ENCODE measurements at regions not wholly inside any gene's neighbourhood (a gene's known extent, or its start where the extent isn't known, plus 50 kb on each side); places are given as distances from the start of the nearest gene placed in this dataset.

DNA sequence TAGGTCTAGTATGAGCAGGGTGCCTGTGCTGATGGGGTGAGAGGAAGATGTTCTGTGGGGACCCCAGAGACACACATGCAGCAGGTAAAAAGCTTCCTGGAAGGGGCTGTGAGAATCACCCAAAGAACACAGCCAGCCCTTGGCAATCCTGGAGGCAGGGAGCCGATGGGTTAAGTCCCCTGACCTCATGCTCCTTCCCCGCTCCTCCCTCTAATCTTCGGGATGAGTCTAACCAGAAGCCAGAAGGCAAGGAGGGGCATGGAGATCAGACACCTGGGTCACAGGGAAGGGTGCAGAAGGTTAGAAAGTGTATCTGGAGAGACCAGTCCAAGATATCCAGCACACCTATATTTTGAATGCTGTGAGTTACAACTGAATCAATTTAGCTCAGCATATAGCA lies 274.1 kb upstream of the PAPPA start:
- Histone ChIP-seq H3K36me3 (ENCODE audit: control insufficient read depth, insufficient read depth, low read length) (no peaks in the 10 kb centered on the region), H3K4me1 (ENCODE audit: control insufficient read depth, insufficient read depth, low read length) (no peaks in the 10 kb centered on the region), H3K9me3 (ENCODE audit: control insufficient read depth, insufficient read depth, low read length) (no peaks in the 10 kb centered on the region), H3K27me3 (ENCODE audit: control insufficient read depth, insufficient read depth, low read length) (no peaks in the 10 kb centered on the region), H3K27ac (ENCODE audit: low read length) (no peak overlapping the region), H3K4me3 (ENCODE audit: low read length) (no peak overlapping the region)
- intact Hi-C loops (cut with micrococcal nuclease), result no loop called here
- H3K9me3 Mint-ChIP-seq, result peaks cover 15 to 21% of the 10 kb centered on the region in 2 donors
- no peak for DNase-seq
- TF ChIP-seq, protein P1, sequence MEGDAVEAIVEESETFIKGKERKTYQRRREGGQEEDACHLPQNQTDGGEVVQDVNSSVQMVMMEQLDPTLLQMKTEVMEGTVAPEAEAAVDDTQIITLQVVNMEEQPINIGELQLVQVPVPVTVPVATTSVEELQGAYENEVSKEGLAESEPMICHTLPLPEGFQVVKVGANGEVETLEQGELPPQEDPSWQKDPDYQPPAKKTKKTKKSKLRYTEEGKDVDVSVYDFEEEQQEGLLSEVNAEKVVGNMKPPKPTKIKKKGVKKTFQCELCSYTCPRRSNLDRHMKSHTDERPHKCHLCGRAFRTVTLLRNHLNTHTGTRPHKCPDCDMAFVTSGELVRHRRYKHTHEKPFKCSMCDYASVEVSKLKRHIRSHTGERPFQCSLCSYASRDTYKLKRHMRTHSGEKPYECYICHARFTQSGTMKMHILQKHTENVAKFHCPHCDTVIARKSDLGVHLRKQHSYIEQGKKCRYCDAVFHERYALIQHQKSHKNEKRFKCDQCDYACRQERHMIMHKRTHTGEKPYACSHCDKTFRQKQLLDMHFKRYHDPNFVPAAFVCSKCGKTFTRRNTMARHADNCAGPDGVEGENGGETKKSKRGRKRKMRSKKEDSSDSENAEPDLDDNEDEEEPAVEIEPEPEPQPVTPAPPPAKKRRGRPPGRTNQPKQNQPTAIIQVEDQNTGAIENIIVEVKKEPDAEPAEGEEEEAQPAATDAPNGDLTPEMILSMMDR (IDR thresholded peaks at IDR 0.05), result no peak
- no peak for ATAC-seq
- no peak overlapping the region for H3K4me3 Mint-ChIP-seq
- H3K27me3 Mint-ChIP-seq (ENCODE audit: low read depth in 2 of 2), result no peaks in the 10 kb centered on the region
- 44% methylated on average over 3 of the region's 3 CpGs for WGBS (ENCODE audit: insufficient coverage)
- no peaks in the 10 kb centered on the region for H3K36me3 Mint-ChIP-seq
- H3K27ac Mint-ChIP-seq, result no peak overlapping the region
- no peaks in the 10 kb centered on the region for H3K4me1 Mint-ChIP-seq

DNA sequence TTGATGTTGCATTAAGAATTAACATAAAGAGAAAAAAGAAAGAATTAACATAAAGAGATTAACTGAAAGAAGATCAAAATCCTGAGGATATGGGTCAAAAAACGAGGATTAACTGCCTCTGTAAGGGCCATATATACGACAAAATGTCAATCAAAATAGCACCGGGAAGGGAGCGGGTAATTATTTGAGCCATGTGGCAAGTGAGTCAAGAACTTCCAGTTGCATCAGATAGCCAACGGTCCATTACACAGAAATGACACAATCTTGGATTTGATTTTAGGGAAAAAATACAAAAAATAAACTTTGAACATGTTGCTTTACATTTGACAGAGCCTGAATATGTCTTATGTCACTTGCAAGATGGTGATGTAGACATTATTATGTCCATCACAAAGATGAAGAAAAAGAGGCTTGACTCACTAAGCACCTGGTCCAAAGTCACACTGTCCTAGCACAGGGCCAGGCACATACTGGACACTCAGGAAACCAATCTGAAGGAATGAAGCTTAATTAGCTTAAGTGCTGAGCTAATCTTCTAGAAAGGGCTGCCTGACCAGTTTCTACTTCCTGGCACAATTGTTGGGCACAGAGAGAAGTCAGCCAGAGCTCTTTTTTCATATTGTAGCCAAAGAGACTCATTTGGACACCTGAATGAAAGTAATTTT lies 273.2 kb upstream of the PAPPA start:
- 78% methylated on average over 5 of the region's 5 CpGs for WGBS (ENCODE audit: insufficient coverage)
- DNase-seq, result no peak

DNA sequence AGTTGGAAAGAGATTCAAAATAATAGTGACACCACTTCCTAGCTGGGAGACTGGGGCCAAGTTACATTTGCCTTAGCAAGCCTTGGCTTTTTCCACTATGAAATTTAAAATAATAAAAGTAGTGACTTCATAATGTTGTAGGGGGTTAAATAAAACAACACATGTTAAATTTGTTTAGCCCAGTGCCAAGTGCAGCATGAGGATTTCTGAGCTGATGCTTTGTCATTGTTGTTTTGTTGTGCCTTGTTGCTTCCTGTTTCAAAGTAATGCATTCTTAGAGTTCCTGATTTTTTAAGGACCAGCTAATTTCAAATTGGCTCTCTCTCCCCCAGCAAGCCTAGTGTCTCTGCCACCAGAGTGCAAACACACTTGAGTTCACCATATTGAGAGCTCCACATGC lies 270.7 kb upstream of the PAPPA start:
- Histone ChIP-seq H3K4me1 (ENCODE audit: control insufficient read depth, insufficient read depth, low read length) (no peaks in the 10 kb centered on the region), H3K9me3 (ENCODE audit: control insufficient read depth, insufficient read depth, low read length) (no peaks in the 10 kb centered on the region), H3K4me3 (ENCODE audit: low read length) (no peak overlapping the region), H3K36me3 (ENCODE audit: control insufficient read depth, insufficient read depth, low read length) (no peaks in the 10 kb centered on the region), H3K27me3 (ENCODE audit: control insufficient read depth, insufficient read depth, low read length) (no peaks in the 10 kb centered on the region), H3K27ac (ENCODE audit: low read length) (no peak overlapping the region)
- H3K27ac Mint-ChIP-seq, result no peak overlapping the region
- intact Hi-C loops (cut with micrococcal nuclease), result no loop called here
- no peak overlapping the region for H3K4me3 Mint-ChIP-seq
- no peak for DNase-seq
- H3K36me3 Mint-ChIP-seq, result no peaks in the 10 kb centered on the region
- H3K27me3 Mint-ChIP-seq (ENCODE audit: low read depth in 2 of 2), result no peaks in the 10 kb centered on the region
- ATAC-seq, result no peak
- no peaks in the 10 kb centered on the region for H3K4me1 Mint-ChIP-seq
- TF ChIP-seq, protein P1 (IDR thresholded peaks at IDR 0.05), result no peak
- H3K9me3 Mint-ChIP-seq, result peaks cover 4 to 8% of the 10 kb centered on the region in 2 donors

More for the DNA sequence above, 273.2 kb upstream of the PAPPA start:
- intact Hi-C loops (cut with micrococcal nuclease), result no loop called here
- peaks cover 15 to 20% of the 10 kb centered on the region in 2 donors for H3K9me3 Mint-ChIP-seq
- Histone ChIP-seq H3K27me3 (ENCODE audit: control insufficient read depth, insufficient read depth, low read length) (no peaks in the 10 kb centered on the region), H3K36me3 (ENCODE audit: control insufficient read depth, insufficient read depth, low read length) (no peaks in the 10 kb centered on the region), H3K27ac (ENCODE audit: low read length) (no peak overlapping the region), H3K4me1 (ENCODE audit: control insufficient read depth, insufficient read depth, low read length) (no peaks in the 10 kb centered on the region), H3K9me3 (ENCODE audit: control insufficient read depth, insufficient read depth, low read length) (no peaks in the 10 kb centered on the region), H3K4me3 (ENCODE audit: low read length) (no peak overlapping the region)
- no peaks in the 10 kb centered on the region for H3K36me3 Mint-ChIP-seq
- TF ChIP-seq, protein P1 (IDR thresholded peaks at IDR 0.05), result no peak
- no peaks in the 10 kb centered on the region for H3K4me1 Mint-ChIP-seq
- H3K27me3 Mint-ChIP-seq (ENCODE audit: low read depth in 2 of 2), result no peaks in the 10 kb centered on the region
- no peak overlapping the region for H3K4me3 Mint-ChIP-seq
- no peak for ATAC-seq
- no peak overlapping the region for H3K27ac Mint-ChIP-seq

Measured in natural killer cell (primary cell).